ENCODE measurements at regions not wholly inside any gene's neighbourhood (a gene's known extent, or its start where the extent isn't known, plus 50 kb on each side); places are given as distances from the start of the nearest gene placed in this dataset.
"Not testable (repeated sequence)": the region's sequence is repeated elsewhere in the genome, so short reads cannot be mapped to it uniquely, and the experiment has no call there.

- no peak overlapping the region for H3K27ac Mint-ChIP-seq
- CTCF ChIA-PET: no interaction called here
- H3K27me3 Mint-ChIP-seq: no peaks in the 10 kb centered on the region
- DNase-seq: no peak
- H3K36me3 Mint-ChIP-seq: no peaks in the 10 kb centered on the region
- peaks cover 25% of the 10 kb centered on the region for H3K9me3 Mint-ChIP-seq
- H3K4me1 Mint-ChIP-seq: no peaks in the 10 kb centered on the region
- H3K4me3 Mint-ChIP-seq: no peak overlapping the region
Measured at GRCh38 chr7:70890147-70890969, 241.6 kb upstream of the GALNT17 start.

- H3K27ac Mint-ChIP-seq: no peak overlapping the region
- no peaks in the 10 kb centered on the region for H3K27me3 Mint-ChIP-seq
- no peaks in the 10 kb centered on the region for H3K36me3 Mint-ChIP-seq
- DNase-seq: no peak
- H3K4me3 Mint-ChIP-seq: no peak overlapping the region
- H3K9me3 Mint-ChIP-seq: peaks cover 30% of the 10 kb centered on the region
- no peaks in the 10 kb centered on the region for H3K4me1 Mint-ChIP-seq
- CTCF ChIA-PET: no interaction called here
Measured at GRCh38 chr7:70893422-70893821, 238.5 kb upstream of the GALNT17 start.

- CTCF ChIA-PET: no interaction called here
- no peaks in the 10 kb centered on the region for H3K27me3 Mint-ChIP-seq
- no peak overlapping the region for H3K27ac Mint-ChIP-seq
- DNase-seq: no peak
- no peaks in the 10 kb centered on the region for H3K36me3 Mint-ChIP-seq
- no peaks in the 10 kb centered on the region for H3K4me1 Mint-ChIP-seq
- peaks cover 33% of the 10 kb centered on the region for H3K9me3 Mint-ChIP-seq
- H3K4me3 Mint-ChIP-seq: no peak overlapping the region
Measured at GRCh38 chr7:70893971-70894715, 237.8 kb upstream of the GALNT17 start.

- no peak overlapping the region for H3K4me3 Mint-ChIP-seq
- H3K4me1 Mint-ChIP-seq: no peaks in the 10 kb centered on the region
- CTCF ChIA-PET: no interaction called here
- H3K27me3 Mint-ChIP-seq: no peaks in the 10 kb centered on the region
- DNase-seq: no peak
- no peak overlapping the region for H3K27ac Mint-ChIP-seq
- H3K9me3 Mint-ChIP-seq: peaks cover 28% of the 10 kb centered on the region
- H3K36me3 Mint-ChIP-seq: no peaks in the 10 kb centered on the region
Measured at GRCh38 chr7:70894799-70895198, 237.1 kb upstream of the GALNT17 start.

GRCh38 chr7:70895337-70896200 lies 236.4 kb upstream of the GALNT17 start:
- H3K9me3 Mint-ChIP-seq: peaks cover 27% of the 10 kb centered on the region
- DNase-seq, H3K27ac Mint-ChIP-seq, H3K4me1 Mint-ChIP-seq, H3K27me3 Mint-ChIP-seq, H3K36me3 Mint-ChIP-seq, H3K4me3 Mint-ChIP-seq, CTCF ChIA-PET: not testable (repeated sequence)

- no peaks in the 10 kb centered on the region for H3K27me3 Mint-ChIP-seq
- no peaks in the 10 kb centered on the region for H3K36me3 Mint-ChIP-seq
- H3K4me1 Mint-ChIP-seq: no peaks in the 10 kb centered on the region
- no peak for DNase-seq
- no peak overlapping the region for H3K4me3 Mint-ChIP-seq
- H3K9me3 Mint-ChIP-seq: peaks cover 24% of the 10 kb centered on the region
- CTCF ChIA-PET: no interaction called here
- no peak overlapping the region for H3K27ac Mint-ChIP-seq
Measured at GRCh38 chr7:70907259-70908247, 224.4 kb upstream of the GALNT17 start.

GRCh38 chr7:70913924-70914323 lies 218.0 kb upstream of the GALNT17 start:
- H3K4me1 Mint-ChIP-seq: no peaks in the 10 kb centered on the region
- no peak for DNase-seq
- CTCF ChIA-PET: no interaction called here
- H3K27me3 Mint-ChIP-seq: no peaks in the 10 kb centered on the region
- H3K4me3 Mint-ChIP-seq: no peak overlapping the region
- peaks cover 23% of the 10 kb centered on the region for H3K9me3 Mint-ChIP-seq
- no peak overlapping the region for H3K27ac Mint-ChIP-seq
- no peaks in the 10 kb centered on the region for H3K36me3 Mint-ChIP-seq

GRCh38 chr7:70915067-70915466 lies 216.9 kb upstream of the GALNT17 start:
- no peaks in the 10 kb centered on the region for H3K36me3 Mint-ChIP-seq
- DNase-seq: no peak
- CTCF ChIA-PET: interaction anchor here (0.6 kb wide), 1 partner anchor 1694 kb away, joined by 3 read pairs; no protein-coding TSS in a partner anchor
- no peak overlapping the region for H3K27ac Mint-ChIP-seq
- H3K9me3 Mint-ChIP-seq: peaks cover 23% of the 10 kb centered on the region
- no peaks in the 10 kb centered on the region for H3K4me1 Mint-ChIP-seq
- no peak overlapping the region for H3K4me3 Mint-ChIP-seq
- H3K27me3 Mint-ChIP-seq: no peaks in the 10 kb centered on the region

GRCh38 chr7:70919481-70920073 lies 212.4 kb upstream of the GALNT17 start:
- DNase-seq: no peak
- CTCF ChIA-PET: no interaction called here

GRCh38 chr7:70920876-70921275 lies 211.1 kb upstream of the GALNT17 start:
- Mint-ChIP-seq H3K36me3 (no peaks in the 10 kb centered on the region), H3K27me3 (no peaks in the 10 kb centered on the region), H3K4me1 (no peaks in the 10 kb centered on the region), H3K27ac (no peak overlapping the region), H3K9me3 (peaks cover 22% of the 10 kb centered on the region), H3K4me3 (no peak overlapping the region)
- DNase-seq: no peak
- CTCF ChIA-PET: no interaction called here

More at GRCh38 chr7:70919481-70920073, 212.4 kb upstream of the GALNT17 start:
- H3K36me3 Mint-ChIP-seq: no peaks in the 10 kb centered on the region
- H3K27me3 Mint-ChIP-seq: no peaks in the 10 kb centered on the region
- no peak overlapping the region for H3K4me3 Mint-ChIP-seq
- H3K4me1 Mint-ChIP-seq: no peaks in the 10 kb centered on the region
- H3K27ac Mint-ChIP-seq: no peak overlapping the region
- H3K9me3 Mint-ChIP-seq: peaks cover 16% of the 10 kb centered on the region

- CTCF ChIA-PET: no interaction called here
- no peaks in the 10 kb centered on the region for H3K27me3 Mint-ChIP-seq
- peaks cover 15% of the 10 kb centered on the region for H3K9me3 Mint-ChIP-seq
- H3K4me1 Mint-ChIP-seq: no peaks in the 10 kb centered on the region
- H3K36me3 Mint-ChIP-seq: no peaks in the 10 kb centered on the region
- H3K27ac Mint-ChIP-seq: no peak overlapping the region
- DNase-seq: no peak
- no peak overlapping the region for H3K4me3 Mint-ChIP-seq
Measured at GRCh38 chr7:70923181-70923845, 208.6 kb upstream of the GALNT17 start.

GRCh38 chr7:70925411-70926115 lies 206.4 kb upstream of the GALNT17 start:
- no peaks in the 10 kb centered on the region for H3K36me3 Mint-ChIP-seq
- no peak for DNase-seq
- CTCF ChIA-PET: no interaction called here
- H3K4me1 Mint-ChIP-seq: no peaks in the 10 kb centered on the region
- H3K9me3 Mint-ChIP-seq: peaks cover 24% of the 10 kb centered on the region
- H3K27ac Mint-ChIP-seq: no peak overlapping the region
- H3K4me3 Mint-ChIP-seq: no peak overlapping the region
- H3K27me3 Mint-ChIP-seq: no peaks in the 10 kb centered on the region
